ACC112 (cell line): ENCODE measurements at regions not wholly inside any gene's neighbourhood (a gene's known extent, or its start where the extent isn't known, plus 50 kb on each side); places are given as distances from the start of the nearest gene placed in this dataset.

Experiments
- H2AFZ ChIP-seq: fragments of 200-600 bp; sonication (generic); one replicate; pipeline ENCODE4 v1.6.0; 2017; ENCODE audit warnings: antibody characterized with exemption, low read length; ENCODE audit not compliant: unreplicated experiment
- H3K27ac ChIP-seq: fragments of 200-600 bp; sonication (generic); 2 replicates; pipeline ENCODE4 v1.5.1; 2014; ENCODE audit warnings: low read depth, mild to moderate bottlenecking, antibody characterized with exemption, low read length, moderate library complexity
- H3K27me3 ChIP-seq: fragments of 200-600 bp; sonication (generic); 2 replicates; pipeline ENCODE4 v1.6.1; 2014; ENCODE audit warnings: mild to moderate bottlenecking, antibody characterized with exemption, low read length, moderate library complexity, mixed read lengths; ENCODE audit not compliant: insufficient read depth
- H3K36me3 ChIP-seq: fragments of 200-600 bp; sonication (generic); 2 replicates; pipeline ENCODE4 v1.6.1; 2016; ENCODE audit warnings: mild to moderate bottlenecking, antibody characterized with exemption, low read length, moderate library complexity, mixed read lengths; ENCODE audit not compliant: insufficient read depth
- H3K4me1 ChIP-seq: fragments of 200-600 bp; sonication (generic); one replicate; pipeline ENCODE4 v1.6.1; 2016; ENCODE audit warnings: low read length, mixed read lengths; ENCODE audit not compliant: insufficient read depth, unreplicated experiment, control insufficient read depth
- H3K4me3 ChIP-seq: fragments of 200-600 bp; sonication (generic); 2 replicates; pipeline ENCODE4 v1.5.1; 2014; ENCODE audit warnings: mild to moderate bottlenecking, low read depth, low read length
- H3K79me2 ChIP-seq: fragments of 200-600 bp; sonication (generic); one replicate; pipeline ENCODE4 v1.6.0; 2016; ENCODE audit warnings: low read length; ENCODE audit not compliant: control insufficient read depth, unreplicated experiment, insufficient read depth

- Histone ChIP-seq H3K36me3 (no peaks in the 10 kb centered on the region), H3K4me1 (no peaks in the 10 kb centered on the region), H3K27ac (no peak overlapping the region), H3K79me2 (no peaks in the 10 kb centered on the region), H2AFZ (no peak overlapping the region), H3K27me3 (no peaks in the 10 kb centered on the region), H3K4me3 (no peak overlapping the region)
Measured at GRCh38 chr1:187078916-187079315, 250.2 kb downstream of the PLA2G4A start.

- H2AFZ ChIP-seq: no peak overlapping the region
- H3K4me3 ChIP-seq: no peak overlapping the region
- no peaks in the 10 kb centered on the region for H3K79me2 ChIP-seq
- H3K27ac ChIP-seq: no peak overlapping the region
- no peaks in the 10 kb centered on the region for H3K27me3 ChIP-seq
- no peaks in the 10 kb centered on the region for H3K4me1 ChIP-seq
- no peaks in the 10 kb centered on the region for H3K36me3 ChIP-seq
Measured at GRCh38 chr1:187079330-187079729, 250.6 kb downstream of the PLA2G4A start.

- H3K4me1 ChIP-seq: no peaks in the 10 kb centered on the region
- H3K27me3 ChIP-seq: peaks cover 3% of the 10 kb centered on the region; the same call in 1 of the 2 replicates
- no peaks in the 10 kb centered on the region for H3K79me2 ChIP-seq
- H3K27ac ChIP-seq: no peak overlapping the region
- H2AFZ ChIP-seq: no peak overlapping the region
- H3K36me3 ChIP-seq: no peaks in the 10 kb centered on the region
- H3K4me3 ChIP-seq: no peak overlapping the region
Measured at GRCh38 chr1:187091666-187092065, 262.9 kb downstream of the PLA2G4A start.

GRCh38 chr1:187092104-187092503 lies 263.4 kb downstream of the PLA2G4A start:
- Histone ChIP-seq H2AFZ (no peak overlapping the region), H3K4me1 (no peaks in the 10 kb centered on the region), H3K4me3 (no peak overlapping the region), H3K79me2 (no peaks in the 10 kb centered on the region), H3K27ac (no peak overlapping the region), H3K36me3 (no peaks in the 10 kb centered on the region), H3K27me3 (no peaks in the 10 kb centered on the region)

GRCh38 chr1:187096689-187097088 lies 267.9 kb downstream of the PLA2G4A start:
- Histone ChIP-seq H3K27ac (no peak overlapping the region), H3K36me3 (no peaks in the 10 kb centered on the region), H3K79me2 (no peaks in the 10 kb centered on the region), H3K4me3 (no peak overlapping the region), H3K27me3 (no peaks in the 10 kb centered on the region), H2AFZ (no peak overlapping the region), H3K4me1 (no peaks in the 10 kb centered on the region)

- H3K79me2 ChIP-seq: no peaks in the 10 kb centered on the region
- H3K36me3 ChIP-seq: no peaks in the 10 kb centered on the region
- H3K4me3 ChIP-seq: no peak overlapping the region
- no peaks in the 10 kb centered on the region for H3K27me3 ChIP-seq
- no peak overlapping the region for H3K27ac ChIP-seq
- no peak overlapping the region for H2AFZ ChIP-seq
- H3K4me1 ChIP-seq: no peaks in the 10 kb centered on the region
Measured at GRCh38 chr1:187110351-187110750, 281.6 kb downstream of the PLA2G4A start.

GRCh38 chr1:187114792-187115191 lies 286.0 kb downstream of the PLA2G4A start:
- no peaks in the 10 kb centered on the region for H3K36me3 ChIP-seq
- no peak overlapping the region for H3K4me3 ChIP-seq
- H3K4me1 ChIP-seq: no peaks in the 10 kb centered on the region
- H3K27me3 ChIP-seq: peaks cover 4% of the 10 kb centered on the region; the same call in 1 of the 2 replicates
- no peaks in the 10 kb centered on the region for H3K79me2 ChIP-seq
- H3K27ac ChIP-seq: no peak overlapping the region
- H2AFZ ChIP-seq: no peak overlapping the region

GRCh38 chr1:187121661-187122060 lies 292.9 kb downstream of the PLA2G4A start:
- H3K27me3 ChIP-seq: no peaks in the 10 kb centered on the region
- no peak overlapping the region for H3K4me3 ChIP-seq
- H3K36me3 ChIP-seq: no peaks in the 10 kb centered on the region
- no peak overlapping the region for H3K27ac ChIP-seq
- H3K79me2 ChIP-seq: no peaks in the 10 kb centered on the region
- no peaks in the 10 kb centered on the region for H3K4me1 ChIP-seq
- no peak overlapping the region for H2AFZ ChIP-seq

GRCh38 chr1:187122566-187122965 lies 293.8 kb downstream of the PLA2G4A start:
- Histone ChIP-seq H3K79me2 (no peaks in the 10 kb centered on the region), H3K4me1 (no peaks in the 10 kb centered on the region), H3K36me3 (no peaks in the 10 kb centered on the region), H3K27me3 (no peaks in the 10 kb centered on the region), H3K27ac (no peak overlapping the region), H3K4me3 (no peak overlapping the region), H2AFZ (no peak overlapping the region)

GRCh38 chr1:187129132-187129531 lies 300.4 kb downstream of the PLA2G4A start:
- no peaks in the 10 kb centered on the region for H3K36me3 ChIP-seq
- no peak overlapping the region for H3K4me3 ChIP-seq
- H3K4me1 ChIP-seq: no peaks in the 10 kb centered on the region
- no peaks in the 10 kb centered on the region for H3K79me2 ChIP-seq
- H2AFZ ChIP-seq: no peak overlapping the region
- no peaks in the 10 kb centered on the region for H3K27me3 ChIP-seq
- H3K27ac ChIP-seq: no peak overlapping the region

- Histone ChIP-seq H3K4me3 (no peak overlapping the region), H3K79me2 (no peaks in the 10 kb centered on the region), H3K27ac (no peak overlapping the region), H2AFZ (no peak overlapping the region), H3K27me3 (no peaks in the 10 kb centered on the region), H3K4me1 (no peaks in the 10 kb centered on the region), H3K36me3 (no peaks in the 10 kb centered on the region)
Measured at GRCh38 chr1:187143783-187144182, 315.0 kb downstream of the PLA2G4A start.
